Endodermal cell (in vitro differentiated cells): ENCODE measurements at regions not wholly inside any gene's neighbourhood (a gene's known extent, or its start where the extent isn't known, plus 50 kb on each side); places are given as distances from the start of the nearest gene placed in this dataset.

Experiments used
- DNase-seq: peaks from one replicate; pipeline ENCODE4 v3.0.0-alpha.2; 2017
- H3K27ac ChIP-seq: 2 replicates; pipeline ENCODE4 v1.5.1; 2013; ENCODE audit warnings: mild to moderate bottlenecking, low read depth, low read length, moderate library complexity
- H3K27me3 ChIP-seq: 2 replicates; pipeline ENCODE4 v1.6.1; 2013; ENCODE audit warnings: mild to moderate bottlenecking, low read length, moderate library complexity; ENCODE audit not compliant: insufficient read depth, control insufficient read depth, poor library complexity, severe bottlenecking
- H3K36me3 ChIP-seq: 2 replicates; pipeline ENCODE4 v1.7.0; 2013; ENCODE audit warnings: mild to moderate bottlenecking, low read length, moderate library complexity; ENCODE audit not compliant: control insufficient read depth, insufficient read depth
- H3K4me1 ChIP-seq: one replicate; pipeline ENCODE4 v1.7.0; 2013; ENCODE audit warnings: low read length; ENCODE audit not compliant: control insufficient read depth, insufficient read depth
- H3K4me3 ChIP-seq: 2 replicates; pipeline ENCODE4 v1.5.1; 2013; ENCODE audit warnings: mild to moderate bottlenecking, low read length, moderate library complexity
- H3K9ac ChIP-seq: 2 replicates; pipeline ENCODE4 v1.6.1; 2013; ENCODE audit warnings: mild to moderate bottlenecking, low read length, moderate library complexity; ENCODE audit not compliant: poor library complexity, severe bottlenecking; ENCODE audit errors: extremely low read depth
- H3K9me3 ChIP-seq: 2 replicates; pipeline ENCODE4 v1.6.1; 2013; ENCODE audit warnings: mild to moderate bottlenecking, low read length, moderate library complexity; ENCODE audit not compliant: control insufficient read depth
- H3K27ac Mint-ChIP-seq: 2 replicates; pipeline ENCODE4 v1.8.0; 2020; ENCODE audit warnings: mixed read lengths
- H3K27me3 Mint-ChIP-seq: 2 replicates; pipeline ENCODE4 v1.8.0; 2021; ENCODE audit warnings: mild to moderate bottlenecking, mixed read lengths; ENCODE audit not compliant: insufficient read depth
- H3K36me3 Mint-ChIP-seq: 2 replicates; pipeline ENCODE4 v1.8.0; 2020; ENCODE audit warnings: low read depth, mixed read lengths
- H3K4me1 Mint-ChIP-seq: 2 replicates; pipeline ENCODE4 v1.8.0; 2020; ENCODE audit warnings: mixed read lengths
- H3K4me3 Mint-ChIP-seq: 2 replicates; pipeline ENCODE4 v1.8.0; 2020; ENCODE audit warnings: mild to moderate bottlenecking, moderate library complexity, mixed read lengths
- H3K9me3 Mint-ChIP-seq: 2 replicates; pipeline ENCODE4 v1.8.0; 2020; ENCODE audit warnings: mild to moderate bottlenecking, mixed read lengths
- WGBS, 2 experiments: methylation state at CpG; one replicate each; pipeline versions ENCODE4 v1.1.5 to v1.1.7; 2013; ENCODE audit warnings: missing lambda C conversion rate in 2 of 2, mixed read lengths in 1 of 2; ENCODE audit not compliant: insufficient coverage in 1 of 2, insufficient read length in 1 of 2; 5-methylcytosine and 5-hydroxymethylcytosine counted together
- TF ChIP-seq, protein P1 (sequence below): fragments of 200-600 bp; sonication (generic); conservative IDR thresholded peaks from 2 replicates; pipeline ENCODE4 v1.5.0; 2021; ENCODE audit warnings: antibody characterized with exemption, mild to moderate bottlenecking

DNA sequence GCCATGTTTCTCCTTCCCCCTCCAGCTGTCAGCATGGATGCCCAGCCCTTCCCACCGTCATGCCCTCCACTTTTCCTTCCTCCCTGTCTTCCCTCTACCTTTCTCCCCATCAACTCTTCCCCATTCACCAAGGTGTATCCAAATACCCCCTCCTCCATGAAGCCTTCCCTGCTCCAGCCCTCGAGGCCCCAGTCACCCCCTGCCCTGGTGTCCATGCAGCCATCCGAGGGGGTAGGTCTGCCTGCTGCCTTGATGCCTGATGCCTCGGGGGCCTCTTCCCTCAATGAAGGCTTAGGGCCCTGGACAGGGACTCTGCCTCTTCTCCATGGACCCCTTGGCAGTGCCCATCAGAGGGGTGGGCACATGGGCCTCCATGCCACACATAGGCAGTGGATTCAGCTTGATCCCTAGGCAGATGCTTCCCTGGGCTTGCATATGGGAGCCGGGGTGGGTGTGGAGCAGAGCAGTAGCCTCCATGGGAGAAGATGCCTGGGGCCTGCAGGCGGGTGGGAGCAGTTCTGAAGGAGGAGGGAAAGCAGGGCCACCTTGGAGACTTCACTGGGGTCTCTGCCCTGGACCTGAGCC, 795.8 kb downstream of the BRD1 start:
- H3K36me3 Mint-ChIP-seq: no peaks in the 10 kb centered on the region
- no peak overlapping the region for H3K4me3 ChIP-seq
- no peak overlapping the region for H3K4me3 Mint-ChIP-seq
- no peaks in the 10 kb centered on the region for H3K4me1 Mint-ChIP-seq
- H3K36me3 ChIP-seq: no peaks in the 10 kb centered on the region
- H3K27ac Mint-ChIP-seq: no peak overlapping the region
- 29 to 57% methylated on average over 3 to 6 of the region's 6 CpGs for WGBS, 2 experiments
- no peak overlapping the region for H3K27ac ChIP-seq
- no peaks in the 10 kb centered on the region for H3K27me3 ChIP-seq
- H3K9ac ChIP-seq: no peak overlapping the region
- H3K9me3 Mint-ChIP-seq: peaks cover 11% of the 10 kb centered on the region
- H3K9me3 ChIP-seq: no peaks in the 10 kb centered on the region
- H3K4me1 ChIP-seq: no peaks in the 10 kb centered on the region
- TF ChIP-seq, protein P1, sequence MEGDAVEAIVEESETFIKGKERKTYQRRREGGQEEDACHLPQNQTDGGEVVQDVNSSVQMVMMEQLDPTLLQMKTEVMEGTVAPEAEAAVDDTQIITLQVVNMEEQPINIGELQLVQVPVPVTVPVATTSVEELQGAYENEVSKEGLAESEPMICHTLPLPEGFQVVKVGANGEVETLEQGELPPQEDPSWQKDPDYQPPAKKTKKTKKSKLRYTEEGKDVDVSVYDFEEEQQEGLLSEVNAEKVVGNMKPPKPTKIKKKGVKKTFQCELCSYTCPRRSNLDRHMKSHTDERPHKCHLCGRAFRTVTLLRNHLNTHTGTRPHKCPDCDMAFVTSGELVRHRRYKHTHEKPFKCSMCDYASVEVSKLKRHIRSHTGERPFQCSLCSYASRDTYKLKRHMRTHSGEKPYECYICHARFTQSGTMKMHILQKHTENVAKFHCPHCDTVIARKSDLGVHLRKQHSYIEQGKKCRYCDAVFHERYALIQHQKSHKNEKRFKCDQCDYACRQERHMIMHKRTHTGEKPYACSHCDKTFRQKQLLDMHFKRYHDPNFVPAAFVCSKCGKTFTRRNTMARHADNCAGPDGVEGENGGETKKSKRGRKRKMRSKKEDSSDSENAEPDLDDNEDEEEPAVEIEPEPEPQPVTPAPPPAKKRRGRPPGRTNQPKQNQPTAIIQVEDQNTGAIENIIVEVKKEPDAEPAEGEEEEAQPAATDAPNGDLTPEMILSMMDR: no peak
- no peak for DNase-seq
- peaks cover 2% of the 10 kb centered on the region for H3K27me3 Mint-ChIP-seq

DNA sequence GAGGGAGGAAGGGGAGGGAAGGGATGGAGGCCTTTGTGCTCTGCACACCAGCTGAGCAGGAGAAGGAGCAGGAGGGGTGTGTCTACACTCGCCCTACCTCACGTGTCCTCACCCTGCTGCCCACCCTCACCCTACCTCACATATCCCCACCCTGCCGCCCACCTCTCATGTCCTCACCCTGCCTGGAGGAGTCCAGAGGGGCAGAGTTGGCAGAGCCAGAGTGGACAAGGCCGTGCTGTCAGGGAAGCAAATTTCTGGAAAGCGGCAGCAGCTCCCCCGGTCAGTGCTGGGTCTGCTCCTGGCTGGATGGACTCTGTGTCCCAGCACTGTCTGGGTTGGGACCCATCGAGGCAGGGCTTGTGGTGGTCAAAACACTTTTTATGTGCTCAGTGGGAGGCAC, 799.6 kb downstream of the BRD1 start:
- H3K36me3 Mint-ChIP-seq: no peaks in the 10 kb centered on the region
- Histone ChIP-seq H3K4me3 (no peak overlapping the region), H3K27me3 (no peaks in the 10 kb centered on the region), H3K9ac (no peak overlapping the region), H3K36me3 (no peaks in the 10 kb centered on the region), H3K4me1 (no peaks in the 10 kb centered on the region), H3K27ac (no peak overlapping the region), H3K9me3 (no peaks in the 10 kb centered on the region)
- no peak overlapping the region for H3K27ac Mint-ChIP-seq
- DNase-seq: no peak
- TF ChIP-seq, protein P1: no peak
- H3K4me1 Mint-ChIP-seq: no peaks in the 10 kb centered on the region
- peaks cover 4% of the 10 kb centered on the region for H3K27me3 Mint-ChIP-seq
- H3K9me3 Mint-ChIP-seq: peaks cover 11% of the 10 kb centered on the region
- WGBS, 2 experiments: 94 to 95% methylated on average over 4 to 7 of the region's 7 CpGs
- no peak overlapping the region for H3K4me3 Mint-ChIP-seq

DNA sequence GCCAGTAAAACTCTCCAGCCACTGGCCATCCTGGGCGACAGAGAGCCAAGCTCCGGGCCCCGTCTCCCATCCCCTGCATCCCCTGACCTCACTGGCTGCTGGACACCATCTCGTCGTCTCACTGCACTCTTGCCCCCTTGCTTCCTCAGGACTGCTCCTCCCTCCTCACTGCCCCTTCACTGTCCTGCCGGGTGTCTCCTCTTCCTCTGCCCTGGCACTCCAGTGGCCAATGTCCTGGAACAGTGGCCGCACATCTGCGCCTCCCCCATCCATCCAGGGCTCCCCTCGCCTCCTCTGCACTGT, 800.4 kb downstream of the BRD1 start:
- Mint-ChIP-seq H3K9me3 (peaks cover 11% of the 10 kb centered on the region), H3K27ac (no peak overlapping the region), H3K36me3 (no peaks in the 10 kb centered on the region), H3K4me3 (no peak overlapping the region), H3K27me3 (peaks cover 4% of the 10 kb centered on the region), H3K4me1 (no peaks in the 10 kb centered on the region)
- no peak overlapping the region for H3K27ac ChIP-seq
- no peak overlapping the region for H3K9ac ChIP-seq
- no peaks in the 10 kb centered on the region for H3K4me1 ChIP-seq
- no peaks in the 10 kb centered on the region for H3K27me3 ChIP-seq
- H3K36me3 ChIP-seq: no peaks in the 10 kb centered on the region
- 93 to 94% methylated on average over 9 of the region's 9 CpGs for WGBS, 2 experiments
- no peak for DNase-seq
- H3K9me3 ChIP-seq: no peaks in the 10 kb centered on the region
- H3K4me3 ChIP-seq: no peak overlapping the region
- TF ChIP-seq, protein P1: no peak
